ENCODE measurements at regions not wholly inside any gene's neighbourhood (a gene's known extent, or its start where the extent isn't known, plus 50 kb on each side); places are given as distances from the start of the nearest gene placed in this dataset.
"Not testable (repeated sequence)": the region's sequence is repeated elsewhere in the genome, so short reads cannot be mapped to it uniquely, and the experiment has no call there.

DNA sequence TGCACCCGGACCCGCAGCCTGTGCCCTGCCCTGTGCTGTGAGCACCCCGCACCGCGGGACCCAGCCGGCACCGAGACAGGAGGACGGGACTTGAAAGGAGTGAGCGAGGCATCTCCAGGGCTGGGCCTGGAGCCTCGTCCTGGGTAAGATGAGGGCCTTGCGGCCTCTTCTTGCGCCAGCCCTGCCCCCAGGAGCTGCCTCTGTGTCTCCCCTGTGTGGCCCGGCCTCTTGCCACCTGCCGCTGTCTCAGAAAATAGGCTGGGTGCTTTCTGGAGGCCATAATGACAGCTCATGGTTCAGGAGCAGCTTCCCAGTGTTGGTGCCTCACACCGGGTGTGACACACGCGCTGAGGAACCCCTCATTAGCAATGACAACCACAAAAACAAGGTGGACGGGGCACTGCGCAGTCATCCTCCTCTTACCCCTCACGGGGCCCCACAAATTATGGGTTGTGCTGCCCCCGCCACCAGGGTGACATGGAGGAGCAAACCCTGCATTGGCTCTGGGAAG lies 161.5 kb upstream of the C1orf174 start:
- no peak overlapping the region for H3K27ac ChIP-seq
- DNase-seq (ENCODE audit: low read depth, low spot score): no peak

DNA sequence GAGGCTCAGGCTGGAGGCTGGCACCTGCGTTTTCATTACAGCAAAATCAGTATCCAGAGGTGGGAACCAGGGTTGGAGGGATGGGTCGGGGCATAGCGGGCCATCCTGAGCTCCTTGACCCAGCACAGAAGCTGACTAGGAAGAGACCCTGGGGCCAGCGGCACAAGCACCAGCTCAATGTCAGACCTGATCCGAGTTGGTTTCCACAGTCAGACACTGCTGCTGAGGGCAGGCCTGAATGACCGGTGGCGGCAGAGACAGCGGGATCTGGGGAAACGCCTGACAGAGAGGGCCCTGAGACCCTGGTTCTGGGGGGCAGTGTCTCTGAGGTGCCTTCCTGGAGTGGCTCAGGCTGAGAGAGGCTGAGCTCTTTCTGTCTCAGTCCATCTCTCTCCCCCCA lies 162.0 kb upstream of the C1orf174 start:
- H3K27ac ChIP-seq: no peak overlapping the region
- DNase-seq (ENCODE audit: low read depth, low spot score): no peak

DNA sequence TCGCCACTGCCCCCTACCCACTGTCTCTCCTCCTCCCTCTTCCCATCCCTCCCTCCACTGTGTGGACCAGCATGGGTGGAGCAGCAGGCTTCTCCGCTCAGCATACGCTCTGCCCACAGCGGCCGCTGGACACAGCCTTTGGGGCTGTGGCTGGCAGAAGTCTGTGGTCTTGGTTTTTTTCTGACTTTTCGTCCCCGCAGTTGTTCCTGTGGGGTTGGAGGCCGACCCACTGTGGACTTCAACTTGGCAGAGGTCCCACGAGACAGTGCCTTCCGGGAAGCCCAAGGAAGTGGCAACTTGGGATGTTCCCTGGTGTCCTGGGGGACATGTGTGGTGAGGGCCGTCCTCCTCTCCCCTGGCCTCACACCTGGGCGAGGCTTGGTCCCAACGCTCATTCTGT lies 162.5 kb upstream of the C1orf174 start:
- DNase-seq (ENCODE audit: low read depth, low spot score): no peak
- H3K27ac ChIP-seq: no peak overlapping the region

DNA sequence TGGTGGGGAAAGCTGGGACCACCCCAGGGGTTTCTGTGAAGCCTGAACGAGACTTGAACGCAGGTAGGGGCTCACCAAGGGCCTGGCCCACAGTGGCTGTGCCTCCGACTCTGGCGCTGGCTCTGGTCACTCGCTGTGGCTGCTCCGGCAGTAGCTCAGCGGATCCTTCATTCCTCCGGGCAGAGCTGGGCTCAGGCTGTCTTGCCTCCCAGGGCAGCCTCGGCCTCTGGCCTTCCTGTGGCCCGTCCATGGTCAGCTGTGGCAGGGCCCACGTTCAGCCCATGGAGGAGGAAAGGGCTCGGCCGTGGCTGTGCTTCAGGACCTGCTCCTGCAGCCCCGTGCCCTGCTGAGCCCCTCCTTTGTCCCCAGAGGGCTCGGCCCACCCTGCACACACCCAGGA lies 162.9 kb upstream of the C1orf174 start:
- no peak overlapping the region for H3K27ac ChIP-seq
- no peak for DNase-seq (ENCODE audit: low read depth, low spot score)

DNA sequence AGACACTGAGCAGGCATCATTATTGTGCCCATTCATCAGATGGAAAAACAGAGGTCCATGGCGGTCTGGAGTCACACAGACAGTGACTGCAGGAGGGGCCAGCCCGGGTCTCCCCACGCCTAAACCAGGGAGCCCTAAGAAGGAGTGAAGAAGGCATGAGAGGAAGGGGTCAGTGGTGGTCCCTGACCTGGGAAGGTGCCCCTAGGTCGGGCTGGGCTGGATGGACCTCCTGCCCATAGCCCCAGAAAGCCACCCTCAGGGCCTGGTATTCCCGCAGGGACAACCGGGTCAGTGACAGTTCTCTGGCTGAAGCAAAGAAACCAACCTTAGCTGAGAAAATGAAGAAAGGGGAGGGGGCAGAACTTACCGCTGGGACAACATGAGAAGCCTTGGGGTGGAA lies 163.4 kb upstream of the C1orf174 start:
- no peak for DNase-seq (ENCODE audit: low read depth, low spot score)
- H3K27ac ChIP-seq: no peak overlapping the region

DNA sequence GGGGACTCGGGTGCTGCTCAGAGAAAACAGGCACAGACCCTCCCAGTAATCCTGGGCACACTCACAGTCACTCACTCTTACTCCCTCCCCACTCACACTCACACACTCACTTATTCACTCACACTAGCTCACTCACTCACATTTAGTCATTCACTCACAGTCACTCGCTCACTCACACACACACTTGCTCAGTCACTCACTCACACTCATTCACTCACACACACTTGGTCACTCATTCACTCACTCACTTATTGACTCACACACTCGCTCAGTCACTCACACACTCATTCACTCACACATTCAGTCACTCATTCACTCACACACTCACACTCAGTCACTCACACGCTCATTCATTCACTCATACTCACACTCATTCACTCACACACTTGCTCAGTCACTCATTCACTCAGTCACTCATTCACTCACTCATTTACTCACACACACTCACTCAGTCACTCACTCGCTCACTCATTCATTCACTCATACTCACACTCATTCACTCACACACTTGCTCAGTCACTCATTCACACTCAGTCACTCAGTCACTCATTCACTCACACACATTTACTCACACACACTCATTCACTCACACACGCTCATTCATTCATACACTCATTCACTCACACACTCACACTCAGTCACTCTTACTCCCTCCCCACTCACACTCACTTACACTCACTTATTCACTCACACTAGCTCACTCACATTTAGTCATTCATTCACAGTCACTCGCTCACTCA lies 164.2 kb upstream of the C1orf174 start:
- no peak for DNase-seq (ENCODE audit: low read depth, low spot score)

DNA sequence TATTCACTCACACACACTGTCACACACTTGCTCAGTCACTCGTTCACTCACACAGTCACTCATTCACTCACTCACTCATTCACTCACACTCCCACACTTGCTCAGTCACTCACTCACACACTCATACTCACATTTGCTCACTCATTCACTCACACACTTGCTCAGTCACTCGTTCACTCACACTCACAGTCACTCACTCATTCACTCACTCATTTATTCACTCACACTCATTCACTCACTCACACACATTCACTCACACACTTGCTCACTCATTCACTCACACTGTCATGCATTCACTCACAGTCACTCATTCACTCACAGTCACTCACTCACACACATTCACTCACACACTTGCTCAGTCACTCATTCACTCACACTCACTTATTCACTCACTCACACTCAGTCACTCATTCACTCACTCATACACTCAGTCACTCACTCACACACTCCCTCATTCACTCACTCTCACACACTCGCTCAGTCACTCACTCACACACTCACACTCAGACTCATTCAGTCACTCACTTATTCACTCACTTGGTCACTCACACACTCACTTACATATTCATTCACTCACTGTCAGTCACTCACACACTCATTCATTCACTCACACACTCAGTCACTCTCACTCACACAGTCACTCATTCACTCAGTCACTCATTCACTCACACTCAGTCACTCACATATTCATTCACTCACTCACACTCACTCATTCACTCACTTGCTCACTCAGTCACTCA lies 167.0 kb upstream of the C1orf174 start:
- no peak overlapping the region for H3K27ac ChIP-seq
- no peak for DNase-seq (ENCODE audit: low read depth, low spot score)

More for the DNA sequence above, 164.2 kb upstream of the C1orf174 start:
- no peak overlapping the region for H3K27ac ChIP-seq

DNA sequence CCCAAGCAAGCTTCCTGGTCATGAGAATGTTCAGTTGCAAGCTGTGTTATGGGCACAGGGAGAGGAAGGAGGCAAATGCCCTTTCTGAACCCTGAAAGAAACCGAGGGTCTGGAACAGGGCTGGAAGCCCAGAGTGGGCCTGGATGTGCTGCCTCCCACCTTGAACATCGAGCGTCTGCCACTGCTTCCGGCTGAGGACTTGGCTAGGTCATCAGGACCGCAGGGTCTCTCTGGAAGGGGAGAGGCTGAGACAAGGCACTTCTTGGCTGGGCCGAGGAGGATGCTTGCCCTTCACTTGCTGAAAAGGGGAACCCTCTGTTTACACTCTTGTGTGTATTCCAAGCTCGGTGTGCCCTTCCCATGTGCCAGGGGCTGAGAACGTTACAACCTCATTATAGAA lies 168.0 kb upstream of the C1orf174 start:
- no peak for DNase-seq (ENCODE audit: low read depth, low spot score)
- H3K27ac ChIP-seq: no peak overlapping the region

DNA sequence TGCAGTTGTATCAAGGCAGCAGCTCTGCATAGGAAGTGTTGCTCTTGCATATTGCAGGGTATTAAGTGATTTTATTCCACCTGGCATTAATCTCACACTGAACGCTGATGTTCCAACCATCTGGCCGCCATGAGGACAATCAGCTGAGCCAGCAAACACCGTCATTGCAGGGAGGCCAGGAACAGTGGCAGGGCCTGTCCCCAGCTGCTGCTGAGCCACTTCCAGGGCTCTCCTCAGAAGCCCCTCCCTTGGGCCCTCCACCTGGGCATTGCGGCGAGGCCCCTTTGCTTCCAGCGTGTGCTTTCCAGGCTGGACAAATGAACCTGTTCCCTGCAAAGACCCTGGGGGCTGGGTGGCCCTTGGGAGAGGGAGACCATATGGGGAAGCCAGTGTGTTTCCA lies 171.6 kb upstream of the C1orf174 start:
- H3K27ac ChIP-seq: no peak overlapping the region
- no peak for DNase-seq (ENCODE audit: low read depth, low spot score)

DNA sequence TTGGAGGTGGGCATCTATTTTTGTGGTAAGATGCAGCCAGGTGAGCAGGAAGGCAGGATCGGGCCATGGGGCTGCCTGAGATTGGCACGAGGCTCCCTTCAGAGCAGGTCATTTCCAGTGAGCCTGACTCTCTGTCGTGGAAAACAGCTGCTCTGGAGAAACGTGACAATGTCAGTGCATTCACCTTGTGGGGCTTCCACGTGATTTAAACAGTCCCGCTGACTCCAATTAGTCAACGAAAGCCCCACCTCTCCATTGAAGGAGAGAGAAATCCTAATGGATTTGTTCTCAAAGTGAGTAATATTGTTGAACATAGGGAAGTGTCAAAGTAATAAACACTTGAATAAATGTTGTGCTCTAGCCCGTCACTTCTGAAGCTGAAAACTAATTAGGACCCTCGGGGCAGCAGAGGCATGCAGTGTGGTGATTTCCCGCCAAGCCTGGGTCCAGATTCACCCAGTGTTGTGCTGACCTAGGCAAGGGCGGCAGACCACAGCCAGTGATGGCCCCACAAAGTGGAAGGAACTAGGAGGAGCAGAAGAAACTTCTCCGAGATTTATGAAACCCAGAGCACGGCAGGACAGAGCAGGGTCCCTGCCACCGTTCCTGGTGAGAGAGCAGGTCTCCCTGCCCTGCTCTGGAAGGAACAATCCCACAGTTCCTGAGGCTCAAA lies 172.5 kb upstream of the C1orf174 start:
- DNase-seq (ENCODE audit: low read depth, low spot score): no peak
- H3K27ac ChIP-seq: no peak overlapping the region

DNA sequence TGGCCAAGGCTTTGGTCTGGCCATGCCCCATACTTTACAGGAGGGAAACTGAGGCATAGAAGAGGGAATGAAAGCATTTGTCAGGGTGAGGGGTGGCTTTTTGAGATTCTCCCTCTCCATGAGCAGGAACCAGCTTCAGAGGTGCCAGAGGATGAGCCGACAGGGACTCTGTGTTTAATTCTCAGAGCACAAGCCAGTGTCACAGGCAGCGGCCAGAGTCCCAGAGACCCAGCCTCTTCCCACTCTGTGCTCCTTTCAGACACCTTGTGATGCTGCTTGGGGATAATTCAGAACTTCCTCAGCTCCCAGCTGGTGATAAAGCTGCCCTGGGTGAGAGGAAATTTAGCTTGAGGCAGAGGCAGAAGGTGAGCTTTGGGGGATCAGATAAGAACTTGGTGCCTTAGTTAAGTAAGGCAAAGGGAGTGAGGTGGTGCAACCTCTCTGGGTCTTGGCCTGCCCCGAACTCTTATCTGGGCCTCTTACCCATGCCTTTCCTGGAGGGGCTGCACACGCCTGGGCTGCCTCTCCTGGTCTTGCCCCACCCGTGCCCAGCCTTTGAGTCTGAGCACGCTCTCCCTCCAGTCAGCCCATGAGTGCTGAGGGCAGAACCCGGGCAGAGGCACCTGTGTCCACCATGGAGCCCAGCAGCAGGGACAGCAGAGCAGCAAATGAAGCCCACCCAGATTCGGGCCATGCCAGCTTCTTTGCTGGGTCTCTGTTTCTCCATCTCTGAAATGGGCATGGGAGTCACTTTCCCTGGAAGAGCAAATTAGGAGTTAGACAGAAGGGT lies 175.6 kb upstream of the C1orf174 start:
- DNase-seq (ENCODE audit: low read depth, low spot score): no peak
- H3K27ac ChIP-seq: no peak overlapping the region

DNA sequence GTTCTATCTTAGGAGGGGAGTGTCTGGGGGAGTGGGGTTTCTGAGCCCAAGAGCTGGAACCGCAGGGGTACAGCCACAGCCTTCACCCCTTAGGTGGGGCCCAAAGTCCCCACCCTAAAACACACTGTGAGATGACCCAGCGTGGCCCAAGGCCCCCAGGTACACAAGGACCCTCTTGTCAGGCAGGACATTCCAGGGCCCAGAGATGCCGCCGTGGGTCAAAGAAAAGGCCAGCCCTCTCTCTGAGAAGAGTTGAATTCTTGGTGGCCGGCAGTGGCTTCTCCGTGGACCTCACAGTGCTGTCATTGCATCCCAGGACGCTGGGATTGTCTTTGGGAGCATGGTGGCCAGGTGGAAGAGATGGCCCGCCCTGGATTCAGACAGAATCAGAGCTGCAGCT lies 176.3 kb upstream of the C1orf174 start:
- no peak overlapping the region for H3K27ac ChIP-seq
- no peak for DNase-seq (ENCODE audit: low read depth, low spot score)

DNA sequence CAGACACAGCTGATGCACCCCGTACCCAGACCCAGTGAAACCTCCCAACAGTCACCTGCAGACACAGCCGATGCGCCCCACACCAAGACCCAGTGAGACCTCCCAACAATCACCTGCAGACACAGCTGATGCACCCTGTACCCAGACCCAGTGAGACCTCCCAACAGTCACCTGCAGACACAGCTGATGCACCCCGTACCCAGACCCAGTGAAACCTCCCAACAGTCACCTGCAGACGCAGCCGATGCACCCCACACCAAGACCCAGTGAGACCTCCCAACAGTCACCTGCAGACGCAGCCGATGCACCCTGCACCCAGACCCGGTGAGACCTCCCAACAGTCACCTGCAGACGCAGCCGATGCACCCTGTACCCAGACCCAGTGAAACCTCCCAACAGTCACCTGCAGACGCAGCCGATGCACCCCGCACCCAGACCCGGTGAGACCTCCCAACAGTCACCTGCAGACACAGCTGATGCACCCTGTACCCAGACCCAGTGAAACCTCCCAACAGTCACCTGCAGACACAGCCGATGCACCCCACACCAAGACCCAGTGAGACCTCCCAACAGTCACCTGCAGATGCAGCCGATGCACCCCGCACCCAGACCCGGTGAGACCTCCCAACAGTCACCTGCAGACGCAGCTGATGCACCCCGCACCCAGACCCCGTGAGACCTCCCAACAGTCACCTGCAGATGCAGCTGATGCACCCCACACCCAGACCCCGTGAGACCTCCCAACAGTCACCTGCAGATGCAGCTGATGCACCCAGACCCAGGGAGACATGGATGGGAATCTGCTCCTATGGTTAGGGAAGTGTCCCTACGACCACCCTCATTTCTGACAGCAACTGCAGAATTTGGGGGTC lies 178.3 kb upstream of the C1orf174 start:
- not testable (repeated sequence) for DNase-seq (ENCODE audit: low read depth, low spot score); H3K27ac ChIP-seq

DNA sequence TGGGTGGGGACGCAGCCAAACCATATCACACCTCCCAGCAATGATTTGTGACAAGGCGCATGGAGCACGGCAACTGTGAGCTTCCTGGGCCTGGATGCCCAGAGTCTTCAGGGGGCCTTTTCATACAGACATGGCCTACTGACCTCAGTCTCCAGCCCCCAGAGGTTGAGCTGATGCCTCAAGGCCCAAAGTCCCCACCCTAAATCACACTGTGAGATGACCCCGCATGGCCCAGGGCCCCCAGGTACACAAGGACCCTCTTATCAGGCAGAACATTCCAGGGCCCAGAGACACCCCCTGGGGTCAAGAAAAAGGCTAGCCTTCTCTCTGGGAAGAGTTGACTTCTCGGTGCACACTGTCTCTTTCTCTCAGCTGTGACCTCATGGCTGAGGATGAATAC lies 179.7 kb upstream of the C1orf174 start:
- H3K27ac ChIP-seq: no peak overlapping the region
- DNase-seq (ENCODE audit: low read depth, low spot score): no peak

DNA sequence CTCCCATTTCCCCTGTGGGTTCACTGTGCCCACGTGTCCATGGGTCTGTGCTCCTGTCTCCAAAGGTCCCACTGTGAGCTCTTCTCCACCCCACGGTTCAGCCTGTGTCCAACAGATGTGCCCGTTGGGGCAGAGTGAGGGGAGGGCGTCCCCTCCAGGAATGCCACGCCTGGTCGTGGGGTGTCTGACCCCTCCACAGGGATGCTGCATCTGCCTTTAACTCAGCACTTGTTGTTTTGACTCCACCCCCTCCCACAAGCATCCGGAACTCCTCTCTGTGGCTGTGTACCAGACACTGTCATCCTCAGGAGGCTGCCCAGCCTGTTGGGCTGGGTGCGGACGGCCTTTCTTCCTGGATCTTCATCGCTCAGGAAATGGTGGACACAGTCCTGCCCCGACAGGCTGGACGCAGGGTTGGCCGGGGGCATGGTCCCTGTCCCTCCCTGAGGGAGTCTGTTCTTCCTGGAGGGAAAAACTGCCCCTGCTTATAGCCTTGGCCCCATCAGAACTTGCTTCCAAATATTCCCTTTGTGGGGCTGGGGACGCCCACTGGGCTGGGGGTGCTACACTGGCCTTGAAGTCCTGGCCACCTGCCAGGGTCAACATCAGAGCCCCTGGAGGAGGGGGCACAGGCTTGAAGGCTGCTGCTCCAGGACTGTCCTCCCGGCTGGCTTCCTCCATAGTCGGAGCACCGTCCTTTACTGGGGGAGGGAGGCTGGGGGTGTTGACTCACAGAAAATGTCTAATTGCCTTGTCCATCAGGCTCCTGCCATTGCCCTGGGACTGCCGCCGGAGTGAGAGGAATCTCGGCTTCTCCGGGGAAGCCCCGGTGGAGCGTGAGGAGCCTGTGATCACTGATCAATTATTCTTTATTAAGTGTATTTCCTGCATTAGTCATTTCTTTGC lies 182.0 kb upstream of the C1orf174 start:
- no peak overlapping the region for H3K27ac ChIP-seq
- DNase-seq (ENCODE audit: low read depth, low spot score): no peak

DNA sequence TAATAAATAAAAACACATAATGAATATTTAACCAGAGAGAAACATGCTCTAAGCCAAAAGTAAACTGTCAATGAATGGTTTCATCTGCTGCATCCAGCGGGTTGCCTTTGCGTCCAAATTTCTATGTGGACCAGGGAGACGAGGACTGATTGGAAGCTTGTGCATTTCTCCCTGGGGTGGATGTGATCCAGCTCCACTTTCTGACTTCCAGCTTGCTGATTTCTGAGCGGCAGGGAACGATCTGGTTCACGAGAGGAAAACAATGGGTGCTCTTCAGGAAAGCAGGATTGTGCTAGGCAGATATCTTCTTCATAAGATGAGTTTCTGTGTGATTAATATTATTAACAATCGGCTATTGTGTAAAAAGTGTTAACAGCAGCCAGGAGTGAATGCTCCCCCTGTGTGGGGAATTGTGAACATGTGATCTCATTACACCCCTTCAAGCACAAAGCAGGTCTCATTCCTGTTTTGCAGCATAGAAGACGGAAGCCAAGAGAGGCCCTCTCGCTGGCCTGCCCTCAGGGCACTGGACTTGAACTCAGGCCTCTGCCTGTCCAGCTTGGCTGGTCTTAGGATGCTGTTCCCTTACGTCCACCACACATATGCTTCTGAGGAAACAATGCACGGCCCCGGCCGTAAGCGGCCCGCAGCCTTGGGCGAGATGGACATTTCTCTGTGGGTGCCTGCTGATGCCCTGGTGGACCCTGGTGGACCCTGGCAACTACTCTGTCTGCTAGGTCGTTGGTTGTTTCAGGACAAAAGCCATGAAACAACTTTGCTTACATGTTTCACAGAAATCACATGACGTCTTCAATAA lies 183.4 kb upstream of the C1orf174 start:
- H3K27ac ChIP-seq: no peak overlapping the region
- DNase-seq (ENCODE audit: low read depth, low spot score): no peak

DNA sequence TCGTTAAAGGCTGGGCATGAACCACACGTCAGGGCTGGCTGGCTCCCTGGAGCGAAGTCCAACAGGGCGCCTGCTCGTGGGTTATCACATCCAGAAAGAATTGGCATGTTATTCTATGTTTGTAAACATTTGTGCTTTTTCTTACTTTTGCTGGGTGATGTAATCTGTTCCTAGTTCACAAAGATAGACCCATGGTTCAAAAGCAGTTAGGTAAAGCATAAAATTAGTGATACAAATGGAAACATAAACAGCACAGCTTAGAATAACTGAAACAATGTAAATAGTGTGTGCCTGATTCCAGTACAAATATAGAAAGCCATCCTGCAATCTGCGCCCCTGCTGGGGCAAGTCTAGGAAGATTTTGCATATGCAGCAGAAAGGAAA lies 184.0 kb upstream of the C1orf174 start:
- no peak overlapping the region for H3K27ac ChIP-seq
- no peak for DNase-seq (ENCODE audit: low read depth, low spot score)

DNA sequence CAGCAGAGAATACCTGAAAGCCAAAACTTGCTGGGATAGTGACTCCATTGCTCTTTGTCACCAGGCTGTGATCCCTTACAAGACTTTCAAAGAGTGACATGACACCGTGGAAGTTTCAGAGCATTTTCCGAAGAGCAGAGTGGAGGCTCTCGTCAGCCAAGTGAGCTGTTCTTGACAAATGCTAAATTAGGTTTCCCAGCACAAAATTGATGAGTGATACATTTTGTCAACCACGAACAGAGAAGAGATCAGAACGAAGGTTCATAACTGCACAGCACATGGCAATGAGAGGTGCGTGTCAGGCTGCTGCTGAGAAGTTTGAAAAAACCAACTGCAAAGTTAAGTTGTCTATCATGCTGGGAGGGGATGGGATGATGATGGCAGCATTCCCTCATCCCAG lies 184.4 kb upstream of the C1orf174 start:
- no peak overlapping the region for H3K27ac ChIP-seq
- no peak for DNase-seq (ENCODE audit: low read depth, low spot score)
